Inflammatory macrophage treated with lipopolysaccharide for 1 hour (primary cell): ENCODE measurements at regions not wholly inside any gene's neighbourhood (a gene's known extent, or its start where the extent isn't known, plus 50 kb on each side); places are given as distances from the start of the nearest gene placed in this dataset.

Experiments used
- DNase-seq, 2 donors: peaks; one replicate each; pipeline ENCODE4 v3.0.0-alpha.2; 2020 to 2022

GRCh38 chr5:6235726-6236125, 142.6 kb downstream of the MED10 start:
- DNase-seq: no peak

DNA sequence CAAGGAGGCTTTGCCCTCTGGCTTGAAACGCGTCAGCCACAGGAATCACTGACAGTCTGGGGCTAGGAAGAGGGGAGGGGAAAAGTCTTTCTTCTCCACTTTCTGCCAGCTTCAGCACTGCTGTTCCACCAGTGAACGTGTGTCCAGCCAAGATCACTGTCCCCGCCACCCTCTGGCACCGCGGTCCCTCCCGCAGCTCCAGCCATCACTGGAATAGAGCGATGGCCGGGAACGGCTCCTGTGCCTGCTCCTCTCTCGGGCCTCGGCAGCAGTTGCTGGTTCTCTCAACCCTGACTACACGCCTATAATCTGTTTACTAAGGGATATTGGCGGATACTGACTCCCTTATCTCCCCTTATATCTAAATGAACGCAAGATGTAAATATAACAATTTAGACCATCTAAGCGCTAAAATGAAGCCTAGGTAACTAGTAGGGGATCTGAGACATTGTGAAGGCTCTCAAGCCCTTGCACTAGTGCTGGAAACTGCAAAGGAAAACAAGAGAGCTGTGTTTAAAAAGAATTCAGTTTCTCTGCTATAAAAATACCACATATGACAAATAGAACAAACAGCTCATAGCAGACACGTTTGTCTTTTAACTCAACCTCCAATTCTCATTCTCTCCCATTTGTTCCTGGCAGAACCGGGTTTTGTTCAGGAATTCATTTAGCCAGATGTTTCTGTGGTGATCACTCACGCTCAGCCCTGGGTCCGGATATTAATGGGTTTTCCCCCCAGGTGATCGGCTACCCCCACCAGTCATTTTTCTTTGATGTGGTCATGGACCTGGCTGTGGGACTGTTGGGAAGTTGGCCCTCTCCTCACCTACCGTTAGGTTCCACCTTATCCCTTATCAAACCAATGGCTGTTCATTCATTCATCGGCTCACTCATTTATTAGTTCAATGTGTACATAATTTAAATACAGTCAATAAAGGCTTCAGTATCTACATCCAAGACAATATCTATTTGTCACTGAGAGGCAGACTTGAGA, 149.8 kb downstream of the MED10 start:
- DNase-seq: no peak

DNA sequence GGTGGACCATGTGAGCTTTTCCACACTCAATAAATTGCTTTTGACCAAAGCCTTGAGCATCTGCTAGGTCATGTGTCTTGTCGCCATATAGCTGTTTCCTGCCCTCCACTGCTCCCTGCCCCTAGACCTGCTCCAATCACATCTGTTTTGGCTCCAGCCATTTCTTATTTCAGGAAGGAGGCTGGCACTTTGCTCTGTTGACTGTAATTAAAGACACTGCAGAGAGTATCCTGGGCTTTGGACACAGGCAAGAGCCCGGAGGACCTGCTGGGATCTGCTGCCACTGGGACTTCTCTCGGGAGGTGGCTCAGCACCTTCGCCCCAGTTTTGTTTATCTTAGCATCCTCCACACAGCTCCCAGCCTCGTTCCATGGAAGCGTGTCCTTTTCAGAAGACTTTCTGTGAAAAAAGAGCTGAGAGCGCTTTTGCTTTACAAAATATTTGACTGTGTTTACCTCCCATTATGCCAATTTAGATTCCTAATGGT, 153.2 kb downstream of the MED10 start:
- no peak for DNase-seq

DNA sequence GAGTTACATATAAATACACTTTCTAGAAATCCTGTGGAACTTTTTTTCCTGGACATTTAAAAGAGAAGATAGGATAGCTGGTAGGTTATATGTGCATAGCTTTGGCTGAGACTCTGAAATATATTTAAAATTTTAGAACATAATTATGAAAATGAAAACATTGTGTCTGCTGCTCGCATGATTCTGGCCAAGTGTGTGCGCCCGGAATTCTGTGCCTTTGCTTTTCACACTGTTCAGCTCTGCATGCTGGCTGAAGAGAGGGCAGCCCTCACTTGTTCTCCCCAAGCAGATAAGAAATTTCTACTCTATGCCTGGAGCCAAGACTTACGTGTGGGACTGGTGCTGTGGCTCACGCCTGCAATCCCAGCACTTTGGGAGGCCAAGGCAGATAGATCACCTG, 153.9 kb downstream of the MED10 start:
- no peak for DNase-seq

- DNase-seq: no peak
These were observed 155.4 kb downstream of the MED10 start for GRCh38 chr5:6222899-6223298.

GRCh38 chr5:6222121-6222520, 156.2 kb downstream of the MED10 start:
- DNase-seq: no peak

DNA sequence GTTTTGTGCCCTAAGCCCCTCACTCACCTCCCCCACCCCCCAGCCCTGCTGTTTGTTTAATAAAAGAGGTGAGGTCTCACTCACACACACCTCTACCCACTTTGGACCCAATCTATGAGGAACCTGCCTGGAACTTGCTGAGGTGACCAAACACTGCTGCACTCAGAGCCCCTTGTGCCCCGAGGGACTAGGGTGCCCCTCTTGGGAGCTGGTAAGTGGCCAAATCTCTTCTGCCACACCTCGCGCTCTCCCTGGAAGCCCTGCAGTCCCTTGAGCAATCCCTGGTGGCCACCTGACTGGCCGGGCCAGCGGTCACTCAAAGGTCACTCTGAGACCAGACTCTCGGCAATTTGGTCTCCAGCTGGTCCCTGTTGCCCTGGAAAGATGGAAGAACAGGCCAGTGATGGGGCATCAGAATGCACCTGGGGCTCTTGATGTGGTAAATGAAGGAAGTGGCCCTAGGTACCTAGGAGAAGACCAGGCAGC, 157.2 kb downstream of the MED10 start:
- DNase-seq: no peak

DNA sequence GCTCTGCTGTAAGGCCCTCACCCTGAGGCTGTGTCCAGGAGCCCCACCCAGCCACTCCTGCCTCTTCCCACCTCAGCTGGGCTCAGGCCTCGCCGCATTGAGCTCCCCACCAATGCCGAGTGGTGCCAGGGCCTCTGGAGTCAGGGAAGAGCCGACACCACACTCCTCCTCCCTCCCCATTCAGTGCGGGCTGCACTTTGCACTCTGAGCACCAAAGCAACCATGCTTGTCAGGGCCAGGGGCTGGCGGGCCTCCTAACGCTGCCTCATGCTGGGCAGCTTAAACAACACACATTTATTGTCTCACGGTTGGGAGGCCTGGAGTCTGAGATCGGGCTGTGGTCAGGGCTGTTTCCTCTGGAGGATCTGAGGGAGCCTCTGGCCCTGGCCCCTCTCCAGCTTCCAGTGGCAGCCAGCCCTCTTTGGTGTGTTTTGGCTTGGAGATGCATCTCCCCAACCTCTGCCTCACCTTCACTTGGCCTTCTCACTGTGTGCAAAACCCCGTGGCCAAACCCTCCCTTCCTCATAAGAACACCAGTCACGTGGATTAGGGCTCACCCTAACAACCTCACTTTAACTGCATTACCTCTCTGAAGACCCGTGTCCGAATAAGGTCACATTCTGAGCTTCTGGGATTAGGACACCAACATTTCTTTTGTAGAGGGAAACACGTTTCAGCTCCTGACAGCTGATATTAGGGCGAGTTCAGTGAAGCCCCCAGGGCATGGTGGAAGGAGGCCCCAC, 157.8 kb downstream of the MED10 start:
- DNase-seq: no peak

GRCh38 chr5:6218517-6218916, 159.8 kb downstream of the MED10 start:
- no peak for DNase-seq

DNA sequence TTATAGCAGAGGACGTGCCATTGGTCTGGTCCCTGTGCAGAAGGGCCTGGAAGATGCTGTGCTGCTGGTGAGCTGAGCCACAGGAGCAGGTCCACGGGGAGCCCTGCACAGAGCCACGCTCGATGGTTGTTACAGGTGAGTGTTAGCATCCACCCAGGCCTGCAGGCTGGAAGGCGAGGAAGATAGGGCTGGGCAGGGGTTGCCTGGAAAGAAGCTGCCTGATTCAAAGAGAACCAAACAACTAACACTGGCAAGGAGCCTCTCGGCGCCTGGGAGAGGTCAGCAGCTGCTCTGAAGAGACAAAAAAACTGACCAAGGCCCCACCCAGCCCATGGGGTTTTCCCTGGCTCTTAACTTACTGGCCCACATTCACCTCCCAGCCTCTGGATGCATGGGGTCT, 160.2 kb downstream of the MED10 start:
- no peak for DNase-seq

DNA sequence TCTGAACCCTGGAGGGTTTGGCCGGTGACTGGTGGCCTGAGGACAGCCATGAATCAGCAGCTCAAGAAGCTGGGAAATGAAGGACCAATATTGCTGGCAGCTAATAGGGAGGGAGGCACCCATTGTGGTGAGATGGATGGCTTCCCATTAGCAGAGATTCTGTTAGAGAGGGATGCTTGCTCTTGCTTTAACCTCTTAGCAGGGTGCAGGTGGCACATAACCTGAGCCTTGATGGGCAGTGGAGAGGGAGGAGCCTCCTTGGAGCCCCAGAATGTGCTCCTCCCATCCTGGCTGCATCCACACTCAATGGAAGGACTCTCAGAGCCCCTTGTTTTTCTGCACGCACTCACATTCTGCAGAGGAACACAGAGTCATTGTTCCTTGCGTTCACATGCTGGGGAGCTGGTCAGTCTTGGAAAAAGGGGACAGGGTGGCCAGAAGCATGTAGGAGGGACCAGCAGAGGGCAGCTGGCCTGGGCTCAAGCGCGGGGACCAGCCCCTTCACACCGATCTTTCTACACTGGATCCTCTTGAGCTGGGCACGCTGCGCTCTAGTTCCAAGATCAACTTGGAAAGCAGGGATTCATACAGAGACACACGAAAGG, 161.8 kb downstream of the MED10 start:
- DNase-seq: no peak

DNA sequence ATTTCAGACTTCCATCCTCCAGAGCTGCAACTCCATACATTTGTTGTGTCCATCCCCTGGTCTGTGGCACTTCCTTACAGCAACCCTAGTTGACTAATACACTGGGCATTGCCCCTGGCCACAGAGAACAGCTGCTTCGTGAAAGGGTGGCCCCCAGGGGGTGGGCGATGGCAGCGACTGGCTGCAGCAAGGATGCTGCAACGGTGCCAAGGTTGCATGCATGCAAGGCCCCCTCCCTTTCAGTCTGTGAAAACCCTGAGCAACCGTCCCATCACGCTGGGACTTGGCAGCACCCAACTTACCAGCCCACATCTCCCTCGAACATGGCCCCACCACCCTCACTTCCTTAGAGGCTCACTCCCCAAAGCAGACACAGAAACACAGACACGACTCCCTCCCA, 162.5 kb downstream of the MED10 start:
- DNase-seq: no peak

DNA sequence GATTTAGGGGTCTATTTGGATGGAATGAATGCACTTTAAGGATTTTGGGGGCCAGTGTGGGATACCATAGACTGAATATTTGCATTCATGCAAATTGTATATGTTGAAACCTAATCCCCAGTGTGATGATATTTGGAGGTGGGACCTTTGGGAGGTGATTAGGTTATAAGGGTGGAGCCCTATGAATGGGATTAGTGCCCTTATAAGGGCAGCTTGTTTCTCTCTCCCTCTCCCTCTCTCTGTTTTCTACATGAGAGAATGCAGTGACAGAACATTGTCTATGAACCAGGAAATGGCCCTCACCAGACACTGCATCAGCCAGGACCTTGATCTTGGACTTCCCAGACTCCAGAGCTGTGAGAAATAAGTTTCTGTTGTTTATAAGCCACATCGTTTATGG, 166.1 kb downstream of the MED10 start:
- DNase-seq: no peak

DNA sequence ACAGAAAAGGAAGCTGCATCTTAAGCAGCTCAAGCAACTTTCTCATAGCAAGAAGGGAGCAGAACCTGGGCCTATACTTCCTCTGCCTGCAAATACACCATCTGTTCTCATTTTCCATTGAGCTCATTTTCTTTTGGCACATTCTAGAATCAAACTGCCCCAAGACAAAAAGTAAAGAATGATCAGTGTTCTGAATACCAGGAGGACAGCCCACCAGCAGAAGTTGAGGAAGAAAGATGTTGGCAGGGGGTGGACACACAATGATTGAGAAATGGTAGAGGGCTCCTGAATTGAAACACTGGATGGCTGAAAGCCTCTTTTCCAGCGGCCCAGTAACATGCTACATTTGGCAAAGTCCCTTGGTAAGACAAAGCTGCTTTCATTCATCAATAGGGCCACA, 171.8 kb downstream of the MED10 start:
- no peak for DNase-seq

- no peak for DNase-seq
These were observed 175.4 kb downstream of the MED10 start for GRCh38 chr5:6202968-6203365.

GRCh38 chr5:6202149-6202967, 176.0 kb downstream of the MED10 start:
- no peak for DNase-seq

GRCh38 chr5:6201631-6202030, 176.7 kb downstream of the MED10 start:
- DNase-seq: no peak

DNA sequence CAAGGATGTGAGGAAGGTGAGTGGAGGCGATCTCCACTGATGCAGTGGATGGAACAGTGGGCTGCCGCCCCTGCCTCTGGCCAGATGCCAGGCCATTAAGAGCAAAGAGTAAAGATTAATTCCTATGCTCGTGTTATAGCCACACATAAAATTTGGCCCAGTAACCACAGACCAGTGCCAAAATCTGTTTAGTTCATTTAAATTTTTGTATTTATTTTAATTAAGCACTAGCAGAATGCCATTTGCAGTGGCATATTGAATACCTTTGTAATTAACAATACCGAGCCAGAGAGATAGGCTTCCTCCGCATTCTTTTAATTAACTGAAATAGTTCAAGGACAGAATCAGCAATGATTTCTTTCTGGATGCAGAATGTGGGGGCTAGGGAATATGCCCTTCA, 179.8 kb downstream of the MED10 start:
- no peak for DNase-seq

- no peak for DNase-seq
These were observed 180.9 kb downstream of the MED10 start for GRCh38 chr5:6197427-6197826.

- no peak for DNase-seq
These were observed 182.5 kb downstream of the MED10 start for GRCh38 chr5:6195711-6196358.

DNA sequence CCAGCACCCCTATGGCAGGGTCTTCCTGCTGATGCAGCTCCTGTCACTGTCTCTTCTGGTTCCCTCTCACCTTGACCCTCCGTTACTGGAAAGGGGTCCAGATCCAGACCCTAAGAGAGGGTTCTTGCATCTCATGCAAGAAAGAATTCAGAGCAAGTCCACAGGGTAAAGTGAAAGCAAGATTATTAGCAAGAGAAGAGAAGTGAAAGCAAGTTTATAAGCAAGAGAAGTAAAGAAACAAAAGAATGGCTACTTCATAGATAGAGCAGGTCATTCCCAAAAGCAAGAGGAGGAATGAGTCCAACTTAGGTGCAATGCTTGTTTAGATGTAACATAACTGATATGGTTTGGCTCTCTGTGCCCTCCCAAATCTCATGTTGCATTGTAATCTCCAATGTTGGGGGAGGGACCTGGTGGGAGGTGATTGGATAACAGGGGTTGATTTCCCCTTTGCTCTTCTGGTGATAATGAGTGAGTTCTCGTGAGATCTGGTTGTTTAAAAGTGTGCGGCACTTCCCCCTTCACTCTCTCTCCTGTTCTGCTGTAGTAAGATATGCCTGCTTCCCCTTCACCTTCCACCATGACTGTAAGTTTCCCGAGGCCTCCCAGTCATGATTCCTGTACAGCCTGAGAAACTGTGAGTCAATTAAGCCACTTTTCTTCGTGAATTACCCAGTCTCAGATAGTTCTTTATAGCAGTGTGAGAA, 183.3 kb downstream of the MED10 start:
- no peak for DNase-seq
